Suprapubic skin (tissue), 4 donors: ENCODE measurements at regions not wholly inside any gene's neighbourhood (a gene's known extent, or its start where the extent isn't known, plus 50 kb on each side); places are given as distances from the start of the nearest gene placed in this dataset.

Experiments used
- DNase-seq, 2 donors: peaks; one replicate each; pipeline ENCODE4 v3.0.0-alpha.2; 2019; ENCODE audit warnings: low spot score in 2 of 2
- H3K27ac ChIP-seq: fragments of 200-600 bp; sonication (generic); one replicate; pipeline ENCODE4 v1.5.1; 2019
- H3K27me3 ChIP-seq: fragments of 200-600 bp; sonication (generic); one replicate; pipeline ENCODE4 v1.5.1; 2019
- H3K36me3 ChIP-seq: fragments of 200-600 bp; sonication (generic); one replicate; pipeline ENCODE4 v1.5.1; 2019
- H3K4me1 ChIP-seq: fragments of 200-600 bp; sonication (generic); one replicate; pipeline ENCODE4 v1.5.1; 2019
- H3K4me3 ChIP-seq: fragments of 200-600 bp; sonication (generic); one replicate; pipeline ENCODE4 v1.5.1; 2019; ENCODE audit warnings: mild to moderate bottlenecking
- H3K9me3 ChIP-seq: fragments of 200-600 bp; sonication (generic); one replicate; pipeline ENCODE4 v1.5.1; 2019
- CTCF ChIP-seq, 2 donors: fragments of 200-600 bp in 1 of 2; fragments of 450-650 bp in 1 of 2; sonication (generic) in 1 of 2; IDR thresholded peaks; one replicate each; pipeline ENCODE4 v1.5.1; 2016 to 2019; ENCODE audit warnings: antibody characterized with exemption in 2 of 2, mild to moderate bottlenecking in 1 of 2, moderate library complexity in 1 of 2
- EP300 ChIP-seq: sonication (generic); formaldehyde crosslinking; IDR thresholded peaks from one replicate; pipeline ENCODE4 v1.6.1; 2017; ENCODE audit warnings: antibody characterized with exemption
- POLR2A ChIP-seq, 2 donors: fragments of 450-650 bp; IDR thresholded peaks; one replicate each; pipeline ENCODE4 v1.6.1; 2017; ENCODE audit warnings: antibody characterized with exemption in 2 of 2, mild to moderate bottlenecking in 2 of 2, moderate library complexity in 2 of 2
- POLR2AphosphoS5 ChIP-seq, 3 donors: sonication (generic); formaldehyde crosslinking; IDR thresholded peaks; one replicate each; pipeline ENCODE4 v1.6.1; 2017; ENCODE audit warnings: antibody characterized with exemption in 3 of 3
- WGBS: methylation state at CpG from one replicate; pipeline ENCODE4 v1.1.5; 2018; 5-methylcytosine and 5-hydroxymethylcytosine counted together

- 87% methylated on average over 1 of the region's 1 CpG for WGBS
- no peaks in the 10 kb centered on the region for H3K36me3 ChIP-seq
- H3K4me3 ChIP-seq, result no peak overlapping the region
- H3K9me3 ChIP-seq, result no peaks in the 10 kb centered on the region
- DNase-seq, result no peak
- no peak for TF ChIP-seq POLR2A (IDR thresholded peaks at IDR 0.05)
- no peak for TF ChIP-seq EP300
- TF ChIP-seq CTCF (IDR thresholded peaks at IDR 0.05), result no peak
- no peak for TF ChIP-seq POLR2AphosphoS5 (IDR thresholded peaks at IDR 0.05)
- H3K27ac ChIP-seq, result no peak overlapping the region
- no peaks in the 10 kb centered on the region for H3K27me3 ChIP-seq
- no peaks in the 10 kb centered on the region for H3K4me1 ChIP-seq
Measured at GRCh38 chr9:16082796-16083195, 530.0 kb downstream of the CCDC171 start.

DNA sequence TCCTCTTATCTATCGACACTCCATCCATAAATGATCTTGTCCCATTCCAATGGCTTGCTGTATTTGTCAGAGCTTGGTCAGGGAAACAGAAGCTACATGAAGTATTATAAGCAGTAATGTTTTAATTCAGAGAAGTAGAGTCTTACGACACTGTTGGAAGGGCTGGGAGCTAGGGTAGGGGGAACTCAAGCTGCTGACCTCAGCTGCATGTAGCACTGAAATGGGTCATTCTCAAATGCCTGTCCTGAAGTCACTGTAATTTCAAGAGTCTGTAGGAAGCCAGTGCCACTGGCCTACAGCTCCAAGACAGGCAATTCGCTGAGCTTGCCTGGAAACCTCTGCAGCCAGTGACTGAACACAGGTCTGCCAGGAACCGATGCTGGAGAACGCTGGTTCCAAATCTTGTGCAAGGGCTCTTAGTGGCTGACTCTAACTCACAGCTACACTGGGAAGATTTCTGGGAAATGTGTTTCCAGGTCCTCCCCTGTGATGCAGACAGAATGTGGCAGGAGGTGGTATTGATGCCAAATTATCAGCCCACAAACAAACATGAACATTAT lies 532.4 kb downstream of the CCDC171 start:
- 71% methylated on average over 5 of the region's 5 CpGs for WGBS
- DNase-seq, result no peak

DNA sequence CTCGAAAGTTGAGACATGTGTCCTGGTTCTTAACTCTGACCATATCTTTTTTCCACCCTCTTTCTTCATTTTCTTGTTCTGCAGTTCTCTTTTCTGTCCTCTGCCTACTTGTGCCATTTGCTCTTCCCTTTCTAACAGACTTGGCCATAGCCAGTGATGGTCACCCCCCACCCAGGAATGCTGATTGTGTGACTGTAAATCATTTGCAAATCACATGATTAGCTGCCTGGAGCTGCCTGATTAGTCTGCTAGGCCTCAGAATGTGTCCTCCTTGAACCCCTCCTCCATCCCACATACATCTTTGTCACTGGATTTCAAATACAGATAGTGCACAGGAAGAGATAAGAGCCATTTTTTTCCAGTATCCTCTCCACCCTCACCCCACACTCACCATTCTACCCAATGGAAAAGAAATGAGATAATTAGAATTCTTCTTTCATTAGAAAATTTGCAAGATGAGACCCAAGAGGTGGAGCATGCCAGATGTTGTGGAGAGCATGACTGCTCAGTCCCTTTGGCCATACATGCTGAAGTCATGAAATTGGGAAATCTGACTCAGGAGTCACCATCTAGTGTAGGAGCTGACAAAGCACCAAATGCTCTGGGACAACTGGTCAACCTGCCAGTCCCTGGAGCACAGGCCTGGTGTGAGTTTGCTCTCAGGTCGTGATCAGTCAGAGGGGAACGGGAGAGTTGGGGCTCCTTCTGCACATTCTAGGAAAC lies 538.2 kb downstream of the CCDC171 start:
- TF ChIP-seq POLR2AphosphoS5 (IDR thresholded peaks at IDR 0.05), result no peak
- no peak overlapping the region for H3K27ac ChIP-seq
- no peaks in the 10 kb centered on the region for H3K27me3 ChIP-seq
- WGBS, result 93% methylated on average over 3 of the region's 3 CpGs
- no peaks in the 10 kb centered on the region for H3K4me1 ChIP-seq
- DNase-seq, result no peak
- no peaks in the 10 kb centered on the region for H3K36me3 ChIP-seq
- H3K4me3 ChIP-seq, result no peak overlapping the region
- H3K9me3 ChIP-seq, result no peaks in the 10 kb centered on the region

More for the DNA sequence above, 532.4 kb downstream of the CCDC171 start:
- TF ChIP-seq EP300, result no peak
- no peak for TF ChIP-seq CTCF (IDR thresholded peaks at IDR 0.05)
- no peak for TF ChIP-seq POLR2A (IDR thresholded peaks at IDR 0.05)
- no peak for TF ChIP-seq POLR2AphosphoS5 (IDR thresholded peaks at IDR 0.05)
- Histone ChIP-seq H3K36me3 (no peaks in the 10 kb centered on the region), H3K4me1 (no peaks in the 10 kb centered on the region), H3K27me3 (no peaks in the 10 kb centered on the region), H3K27ac (no peak overlapping the region), H3K9me3 (no peaks in the 10 kb centered on the region), H3K4me3 (no peak overlapping the region)

DNA sequence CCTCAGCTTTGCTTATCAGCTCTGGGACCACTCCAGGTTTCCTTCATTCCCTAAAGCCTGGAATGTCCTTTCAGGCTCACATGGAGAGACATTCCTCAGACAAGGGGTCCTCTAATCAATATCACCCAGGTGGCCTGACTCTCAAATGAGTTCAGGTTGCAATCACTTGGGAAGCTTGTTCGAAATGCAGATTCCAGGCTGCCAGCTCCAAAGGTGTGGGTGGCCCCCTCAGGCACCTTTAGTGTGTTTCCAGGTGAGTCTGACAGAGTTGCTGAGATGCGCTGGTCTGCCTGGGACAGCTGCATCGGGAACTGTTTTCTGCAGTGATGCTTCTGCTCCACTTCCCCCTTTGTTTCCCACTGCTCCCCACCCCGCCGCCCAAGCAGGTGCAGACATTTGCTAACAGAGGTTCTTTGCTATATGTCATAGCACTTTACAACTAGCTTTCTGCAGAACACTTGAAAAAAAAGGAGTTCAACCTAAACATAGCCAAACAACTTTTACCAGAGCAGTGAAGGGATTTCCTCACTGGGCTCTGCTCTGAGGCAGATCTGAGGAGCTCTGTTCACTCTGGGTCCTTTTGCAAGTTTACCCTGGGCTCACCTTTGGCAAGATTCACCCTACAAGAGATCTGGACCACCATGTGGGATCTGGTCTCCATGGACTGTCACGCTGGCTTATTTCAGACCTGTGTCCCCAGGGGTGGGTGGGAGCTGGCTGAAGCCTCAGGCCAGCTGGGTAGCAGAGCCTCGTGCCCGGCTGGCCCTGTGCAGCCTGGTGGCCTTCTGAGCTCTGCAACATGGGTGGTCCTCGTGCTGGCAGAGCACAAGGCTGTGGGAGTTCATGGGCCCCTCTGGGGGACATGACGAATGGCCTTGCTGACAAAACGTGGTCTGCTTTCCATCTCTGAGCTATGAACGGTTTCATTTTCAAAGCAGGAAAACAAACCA lies 539.6 kb downstream of the CCDC171 start:
- Histone ChIP-seq H3K9me3 (no peaks in the 10 kb centered on the region), H3K4me1 (no peaks in the 10 kb centered on the region)
- 55% methylated on average over 12 of the region's 12 CpGs for WGBS

DNA sequence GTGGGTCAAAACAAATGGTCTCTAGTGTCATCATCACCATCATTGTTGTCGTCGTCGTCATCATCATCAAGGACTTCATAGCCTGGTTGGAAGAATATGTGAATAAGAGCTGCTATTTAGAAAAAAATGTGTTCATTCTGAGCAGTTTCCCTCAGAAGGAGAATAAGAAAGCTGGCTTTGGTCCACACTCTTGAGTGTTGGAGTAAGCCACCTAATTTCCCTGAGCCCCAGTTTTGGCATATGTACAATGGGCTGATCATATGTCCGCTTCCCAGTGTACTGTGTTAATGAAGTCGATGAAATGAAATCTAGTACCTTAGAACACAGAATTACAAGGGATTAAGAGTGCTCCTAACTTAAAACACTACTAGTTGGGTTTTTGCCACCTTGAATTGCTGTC lies 545.5 kb downstream of the CCDC171 start:
- no peak overlapping the region for H3K4me3 ChIP-seq
- WGBS, result 87% methylated on average over 5 of the region's 5 CpGs

More for the DNA sequence above, 539.6 kb downstream of the CCDC171 start:
- Histone ChIP-seq H3K36me3 (no peaks in the 10 kb centered on the region), H3K4me3 (no peak overlapping the region), H3K27me3 (no peaks in the 10 kb centered on the region), H3K27ac (no peak overlapping the region)
- no peak for DNase-seq
- no peak for TF ChIP-seq POLR2A (IDR thresholded peaks at IDR 0.05)
- TF ChIP-seq CTCF (IDR thresholded peaks at IDR 0.05), result no peak
- no peak for TF ChIP-seq POLR2AphosphoS5 (IDR thresholded peaks at IDR 0.05)
- TF ChIP-seq EP300, result no peak

More for the DNA sequence above, 545.5 kb downstream of the CCDC171 start:
- no peak for DNase-seq
- H3K4me1 ChIP-seq, result no peaks in the 10 kb centered on the region
- TF ChIP-seq CTCF (IDR thresholded peaks at IDR 0.05) (no peak), POLR2AphosphoS5 (IDR thresholded peaks at IDR 0.05) (no peak), EP300 (no peak), POLR2A (IDR thresholded peaks at IDR 0.05) (no peak)
- no peaks in the 10 kb centered on the region for H3K27me3 ChIP-seq
- H3K36me3 ChIP-seq, result no peaks in the 10 kb centered on the region
- H3K27ac ChIP-seq, result no peak overlapping the region
- H3K9me3 ChIP-seq, result no peaks in the 10 kb centered on the region
